Activated T-helper 1 cell treated with anti-CD3 and anti-CD28 coated beads, Interleukin-12 subunit alpha, Interleukin-12 subunit beta, Interleukin-2, Interleukin-4 antibody, amounts not matched to agents 30 ng/mL and 10 ng/mL and 1 ng/mL, durations not matched to agents 14 hours and 24 hours and 36 hours (primary cell): ENCODE measurements at regions not wholly inside any gene's neighbourhood (a gene's known extent, or its start where the extent isn't known, plus 50 kb on each side); places are given as distances from the start of the nearest gene placed in this dataset.

Source experiments
- DNase-seq: peaks from one replicate; pipeline ENCODE4 v3.0.0; 2021; ENCODE audit warnings: low spot score
- H3K27ac Mint-ChIP-seq: one replicate; pipeline ENCODE4 v1.8.0; 2021; ENCODE audit warnings: mild to moderate bottlenecking, mixed read lengths
- H3K27me3 Mint-ChIP-seq: one replicate; pipeline ENCODE4 v1.8.0; 2022; ENCODE audit warnings: mild to moderate bottlenecking, moderate library complexity, mixed read lengths; ENCODE audit not compliant: insufficient read depth
- H3K36me3 Mint-ChIP-seq: one replicate; pipeline ENCODE4 v1.8.0; 2021; ENCODE audit warnings: low read depth, mixed read lengths
- H3K4me1 Mint-ChIP-seq: one replicate; pipeline ENCODE4 v1.8.0; 2021; ENCODE audit warnings: low read depth, mixed read lengths
- H3K4me3 Mint-ChIP-seq: one replicate; pipeline ENCODE4 v1.8.0; 2021; ENCODE audit warnings: mild to moderate bottlenecking, moderate library complexity, mixed read lengths
- H3K9me3 Mint-ChIP-seq: one replicate; pipeline ENCODE4 v1.8.0; 2021; ENCODE audit warnings: mixed read lengths
- intact Hi-C: fragments of 100-400 bp; cut with micrococcal nuclease; formaldehyde crosslinking; loops from one replicate; pipeline ENCODE4 v1.15.1; 2024

GRCh38 chr14:27372771-27373170 lies 774.9 kb upstream of the NOVA1 start:
- no peaks in the 10 kb centered on the region for H3K36me3 Mint-ChIP-seq
- H3K4me3 Mint-ChIP-seq: no peak overlapping the region
- H3K9me3 Mint-ChIP-seq: peaks cover 27% of the 10 kb centered on the region
- DNase-seq: no peak
- no peaks in the 10 kb centered on the region for H3K27me3 Mint-ChIP-seq
- intact Hi-C loops: no loop called here
- H3K27ac Mint-ChIP-seq: no peak overlapping the region
- H3K4me1 Mint-ChIP-seq: no peaks in the 10 kb centered on the region

- Mint-ChIP-seq H3K27me3 (no peaks in the 10 kb centered on the region), H3K4me3 (no peak overlapping the region), H3K27ac (no peak overlapping the region), H3K9me3 (peaks cover 26% of the 10 kb centered on the region), H3K36me3 (no peaks in the 10 kb centered on the region), H3K4me1 (no peaks in the 10 kb centered on the region)
- intact Hi-C loops: no loop called here
- DNase-seq: no peak
Measured at GRCh38 chr14:27384124-27384523, 786.3 kb upstream of the NOVA1 start.

- no peak overlapping the region for H3K4me3 Mint-ChIP-seq
- H3K4me1 Mint-ChIP-seq: no peaks in the 10 kb centered on the region
- H3K27me3 Mint-ChIP-seq: no peaks in the 10 kb centered on the region
- no peak for DNase-seq
- intact Hi-C loops: no loop called here
- H3K9me3 Mint-ChIP-seq: peaks cover 21% of the 10 kb centered on the region
- H3K27ac Mint-ChIP-seq: no peak overlapping the region
- no peaks in the 10 kb centered on the region for H3K36me3 Mint-ChIP-seq
Measured at GRCh38 chr14:27386391-27386790, 788.6 kb upstream of the NOVA1 start.

- no peak overlapping the region for H3K4me3 Mint-ChIP-seq
- DNase-seq: no peak
- intact Hi-C loops: no loop called here
- H3K27ac Mint-ChIP-seq: no peak overlapping the region
- no peaks in the 10 kb centered on the region for H3K4me1 Mint-ChIP-seq
- H3K36me3 Mint-ChIP-seq: no peaks in the 10 kb centered on the region
- H3K27me3 Mint-ChIP-seq: no peaks in the 10 kb centered on the region
- H3K9me3 Mint-ChIP-seq: peaks cover 21% of the 10 kb centered on the region
Measured at GRCh38 chr14:27387463-27387862, 789.6 kb upstream of the NOVA1 start.

GRCh38 chr14:27389402-27389801 lies 791.6 kb upstream of the NOVA1 start:
- peaks cover 27% of the 10 kb centered on the region for H3K9me3 Mint-ChIP-seq
- H3K4me3 Mint-ChIP-seq: no peak overlapping the region
- H3K4me1 Mint-ChIP-seq: no peaks in the 10 kb centered on the region
- no peak overlapping the region for H3K27ac Mint-ChIP-seq
- H3K27me3 Mint-ChIP-seq: no peaks in the 10 kb centered on the region
- intact Hi-C loops: no loop called here
- DNase-seq: no peak
- no peaks in the 10 kb centered on the region for H3K36me3 Mint-ChIP-seq

- Mint-ChIP-seq H3K27me3 (no peaks in the 10 kb centered on the region), H3K9me3 (peaks cover 24% of the 10 kb centered on the region), H3K27ac (no peak overlapping the region), H3K36me3 (no peaks in the 10 kb centered on the region), H3K4me1 (no peaks in the 10 kb centered on the region), H3K4me3 (no peak overlapping the region)
- DNase-seq: no peak
- intact Hi-C loops: no loop called here
Measured at GRCh38 chr14:27390155-27390554, 792.3 kb upstream of the NOVA1 start.

- peaks cover 22% of the 10 kb centered on the region for H3K9me3 Mint-ChIP-seq
- intact Hi-C loops: no loop called here
- no peaks in the 10 kb centered on the region for H3K27me3 Mint-ChIP-seq
- no peaks in the 10 kb centered on the region for H3K4me1 Mint-ChIP-seq
- no peak for DNase-seq
- H3K27ac Mint-ChIP-seq: no peak overlapping the region
- no peak overlapping the region for H3K4me3 Mint-ChIP-seq
- H3K36me3 Mint-ChIP-seq: no peaks in the 10 kb centered on the region
Measured at GRCh38 chr14:27391331-27391730, 793.5 kb upstream of the NOVA1 start.

GRCh38 chr14:27392153-27392552 lies 794.3 kb upstream of the NOVA1 start:
- H3K27ac Mint-ChIP-seq: no peak overlapping the region
- intact Hi-C loops: no loop called here
- no peaks in the 10 kb centered on the region for H3K36me3 Mint-ChIP-seq
- no peak overlapping the region for H3K4me3 Mint-ChIP-seq
- no peaks in the 10 kb centered on the region for H3K27me3 Mint-ChIP-seq
- peaks cover 22% of the 10 kb centered on the region for H3K9me3 Mint-ChIP-seq
- no peaks in the 10 kb centered on the region for H3K4me1 Mint-ChIP-seq
- no peak for DNase-seq

- no peaks in the 10 kb centered on the region for H3K4me1 Mint-ChIP-seq
- peaks cover 40% of the 10 kb centered on the region for H3K9me3 Mint-ChIP-seq
- H3K36me3 Mint-ChIP-seq: no peaks in the 10 kb centered on the region
- H3K4me3 Mint-ChIP-seq: no peak overlapping the region
- H3K27me3 Mint-ChIP-seq: no peaks in the 10 kb centered on the region
- no peak for DNase-seq
- no peak overlapping the region for H3K27ac Mint-ChIP-seq
- intact Hi-C loops: no loop called here
Measured at GRCh38 chr14:27409944-27410343, 812.1 kb upstream of the NOVA1 start.

- H3K4me1 Mint-ChIP-seq: no peaks in the 10 kb centered on the region
- no peaks in the 10 kb centered on the region for H3K27me3 Mint-ChIP-seq
- DNase-seq: no peak
- no peaks in the 10 kb centered on the region for H3K36me3 Mint-ChIP-seq
- H3K27ac Mint-ChIP-seq: no peak overlapping the region
- H3K9me3 Mint-ChIP-seq: peaks cover 38% of the 10 kb centered on the region
- intact Hi-C loops: no loop called here
- H3K4me3 Mint-ChIP-seq: no peak overlapping the region
Measured at GRCh38 chr14:27410981-27411380, 813.1 kb upstream of the NOVA1 start.

- Mint-ChIP-seq H3K36me3 (no peaks in the 10 kb centered on the region), H3K9me3 (peaks cover 39% of the 10 kb centered on the region)
Measured at GRCh38 chr14:27427796-27428195, 830.0 kb upstream of the NOVA1 start.

GRCh38 chr14:27435923-27436670 lies 838.3 kb upstream of the NOVA1 start:
- no peak overlapping the region for H3K27ac Mint-ChIP-seq
- intact Hi-C loops: no loop called here
- H3K27me3 Mint-ChIP-seq: no peaks in the 10 kb centered on the region
- no peak for DNase-seq
- no peak overlapping the region for H3K4me3 Mint-ChIP-seq
- peaks cover 19% of the 10 kb centered on the region for H3K9me3 Mint-ChIP-seq
- no peaks in the 10 kb centered on the region for H3K36me3 Mint-ChIP-seq
- no peaks in the 10 kb centered on the region for H3K4me1 Mint-ChIP-seq

More at GRCh38 chr14:27427796-27428195, 830.0 kb upstream of the NOVA1 start:
- H3K4me1 Mint-ChIP-seq: no peaks in the 10 kb centered on the region
- no peak overlapping the region for H3K4me3 Mint-ChIP-seq
- no peaks in the 10 kb centered on the region for H3K27me3 Mint-ChIP-seq
- no peak overlapping the region for H3K27ac Mint-ChIP-seq
- DNase-seq: no peak
- intact Hi-C loops: no loop called here

- Mint-ChIP-seq H3K4me1 (no peaks in the 10 kb centered on the region), H3K27me3 (no peaks in the 10 kb centered on the region), H3K27ac (no peak overlapping the region), H3K4me3 (no peak overlapping the region), H3K9me3 (peaks cover 18% of the 10 kb centered on the region), H3K36me3 (no peaks in the 10 kb centered on the region)
- intact Hi-C loops: no loop called here
- DNase-seq: no peak
Measured at GRCh38 chr14:27484633-27485032, 886.8 kb upstream of the NOVA1 start.

- Mint-ChIP-seq H3K27ac (no peak overlapping the region), H3K4me3 (no peak overlapping the region), H3K9me3 (peaks cover 18% of the 10 kb centered on the region), H3K4me1 (no peaks in the 10 kb centered on the region), H3K27me3 (no peaks in the 10 kb centered on the region), H3K36me3 (no peaks in the 10 kb centered on the region)
- intact Hi-C loops: no loop called here
- DNase-seq: no peak
Measured at GRCh38 chr14:27485193-27485592, 887.4 kb upstream of the NOVA1 start.
